ENCODE measurements at regions not wholly inside any gene's neighbourhood (a gene's known extent, or its start where the extent isn't known, plus 50 kb on each side); places are given as distances from the start of the nearest gene placed in this dataset.

- POLR2A ChIA-PET (ENCODE audit: partially characterized antibody): interaction anchor here (0.6 kb wide), 1 partner anchor 126 kb away, joined by 3 read pairs; no protein-coding TSS in a partner anchor
- TF ChIP-seq CHD1 (IDR thresholded peaks at IDR 0.05; ENCODE audit: low read depth, low read length): no peak
- no peak for TF ChIP-seq SP4 (IDR thresholded peaks at IDR 0.05; ENCODE audit: low read length)
- no peak for TF ChIP-seq ATF2 (IDR thresholded peaks at IDR 0.05; ENCODE audit: low read length)
- TF ChIP-seq ASH2L (IDR thresholded peaks at IDR 0.05; ENCODE audit: low read length): no peak
- TF ChIP-seq SAP30 (IDR thresholded peaks at IDR 0.05; ENCODE audit: insufficient read depth, insufficient replicate concordance, low read length): no peak
- TF ChIP-seq ATF3 (IDR thresholded peaks at IDR 0.05; ENCODE audit: insufficient read depth, low read depth, low read length): no peak
- TF ChIP-seq GABPA (IDR thresholded peaks at IDR 0.05; ENCODE audit: borderline replicate concordance, insufficient read depth, low read length): no peak
- TF ChIP-seq HDAC2 (IDR thresholded peaks at IDR 0.05; ENCODE audit: borderline replicate concordance in 1 of 2, low read depth in 2 of 2, low read length in 2 of 2): no peak
- TF ChIP-seq POLR2AphosphoS5 (IDR thresholded peaks at IDR 0.05; ENCODE audit: low read depth, low read length): no peak
These were observed 237.1 kb downstream of the EBLN2 start for GRCh38 chr3:73298243-73299183.

More at GRCh38 chr3:73298243-73299183, 237.1 kb downstream of the EBLN2 start:
- DNase-seq (ENCODE audit: low read depth in 1 of 2, low spot score in 2 of 2): no peak
- Histone ChIP-seq H3K27me3 (replicated peaks in 1 of 4; ENCODE audit: control insufficient read depth in 3 of 4, extremely low read depth in 1 of 4, insufficient read depth in 3 of 4, low read length in 3 of 4) (no peaks in the 10 kb centered on the region), H3K4me3 (ENCODE audit: extremely low read depth in 1 of 4, insufficient read depth in 2 of 4, low read depth in 3 of 4, low read length in 4 of 4) (no peak overlapping the region), H3K79me2 (ENCODE audit: control insufficient read depth in 1 of 2, insufficient read depth in 2 of 2, low read length in 2 of 2) (no peaks in the 10 kb centered on the region), H3K27ac (ENCODE audit: low read depth, low read length) (no peak overlapping the region), H3K18ac (ENCODE audit: extremely low read depth, low read length) (no peak overlapping the region), H2BK20ac (ENCODE audit: low read length) (no peak overlapping the region), H3K9ac (replicated peaks in 1 of 4; ENCODE audit: extremely low read depth in 1 of 4, low read depth in 3 of 4, low read length in 3 of 4) (no peak overlapping the region), H3K9me3 (ENCODE audit: insufficient read depth in 2 of 2, low read depth in 1 of 2, low read length in 1 of 2) (no peaks in the 10 kb centered on the region), H4K91ac (replicated peaks; ENCODE audit: insufficient read length, low read length) (no peak overlapping the region), H3K56ac (replicated peaks; ENCODE audit: insufficient read length, low read depth, low read length) (no peak overlapping the region), H3K36me3 (ENCODE audit: control insufficient read depth in 2 of 4, insufficient read depth in 4 of 4, low read length in 3 of 4) (no peaks in the 10 kb centered on the region), H2BK12ac (ENCODE audit: low read depth, low read length) (no peak overlapping the region), H3K4ac (replicated peaks; ENCODE audit: insufficient read length, low read depth, low read length) (no peak overlapping the region), H4K8ac (ENCODE audit: extremely low read depth, insufficient read depth, low read length) (no peak overlapping the region; the same call in 1 of the 2 replicates), H2AFZ (ENCODE audit: low read length) (no peak overlapping the region), H2AK5ac (ENCODE audit: low read depth, low read length) (no peak overlapping the region), H4K20me1 (replicated peaks in 1 of 2; ENCODE audit: control insufficient read depth in 1 of 2, insufficient read depth in 2 of 2, low read length in 2 of 2) (no peaks in the 10 kb centered on the region), H4K5ac (ENCODE audit: insufficient read length, low read depth, low read length) (no peak overlapping the region), H3K14ac (ENCODE audit: insufficient read length) (no peak overlapping the region), H2BK5ac (ENCODE audit: low read depth, low read length) (no peak overlapping the region), H2BK120ac (replicated peaks; ENCODE audit: low read depth, low read length) (no peak overlapping the region), H3K23ac (ENCODE audit: insufficient read length) (no peak overlapping the region), H2BK15ac (ENCODE audit: low read length) (no peak overlapping the region), H3K4me1 (replicated peaks in 1 of 4; ENCODE audit: control insufficient read depth in 3 of 4, insufficient read depth in 4 of 4, low read length in 3 of 4) (no peaks in the 10 kb centered on the region; a peak in 2 of 7 replicates), H3K79me1 (ENCODE audit: low read depth, low read length) (no peaks in the 10 kb centered on the region), H3K4me2 (ENCODE audit: insufficient read depth in 1 of 2, low read depth in 2 of 2, low read length in 2 of 2) (no peak overlapping the region), H3K23me2 (ENCODE audit: low read depth, low read length) (no peaks in the 10 kb centered on the region)
- WGBS, 2 experiments (ENCODE audit: extremely low coverage in 1 of 2, insufficient coverage in 1 of 2, insufficient read length in 1 of 2, insufficient replicate concordance in 2 of 2, low coverage in 1 of 2, low lambda C conversion rate in 2 of 2, missing lambda C conversion rate in 1 of 2): 90% methylated on average over 11 of the region's 11 CpGs; no CpG with 5 or more reads in 1 of the 2 experiments
- no peak for FAIRE-seq
- CTCF ChIA-PET (ENCODE audit: partially characterized antibody): interaction anchor here (0.5 to 1.0 kb wide), 2 partner anchors 101 to 213 kb away, joined by 3 read pairs; no protein-coding TSS in a partner anchor
